GM18909 (cell line): ENCODE measurements at regions not wholly inside any gene's neighbourhood (a gene's known extent, or its start where the extent isn't known, plus 50 kb on each side); places are given as distances from the start of the nearest gene placed in this dataset.
"Not testable (repeated sequence)": the region's sequence is repeated elsewhere in the genome, so short reads cannot be mapped to it uniquely, and the experiment has no call there.

Experiments
- ATAC-seq: cut with Tn5 transposase; IDR thresholded peaks from one replicate; pipeline ENCODE4 v1.9.1; 2021; ENCODE audit warnings: mild to moderate bottlenecking; ENCODE audit not compliant: unreplicated experiment, poor library complexity

DNA sequence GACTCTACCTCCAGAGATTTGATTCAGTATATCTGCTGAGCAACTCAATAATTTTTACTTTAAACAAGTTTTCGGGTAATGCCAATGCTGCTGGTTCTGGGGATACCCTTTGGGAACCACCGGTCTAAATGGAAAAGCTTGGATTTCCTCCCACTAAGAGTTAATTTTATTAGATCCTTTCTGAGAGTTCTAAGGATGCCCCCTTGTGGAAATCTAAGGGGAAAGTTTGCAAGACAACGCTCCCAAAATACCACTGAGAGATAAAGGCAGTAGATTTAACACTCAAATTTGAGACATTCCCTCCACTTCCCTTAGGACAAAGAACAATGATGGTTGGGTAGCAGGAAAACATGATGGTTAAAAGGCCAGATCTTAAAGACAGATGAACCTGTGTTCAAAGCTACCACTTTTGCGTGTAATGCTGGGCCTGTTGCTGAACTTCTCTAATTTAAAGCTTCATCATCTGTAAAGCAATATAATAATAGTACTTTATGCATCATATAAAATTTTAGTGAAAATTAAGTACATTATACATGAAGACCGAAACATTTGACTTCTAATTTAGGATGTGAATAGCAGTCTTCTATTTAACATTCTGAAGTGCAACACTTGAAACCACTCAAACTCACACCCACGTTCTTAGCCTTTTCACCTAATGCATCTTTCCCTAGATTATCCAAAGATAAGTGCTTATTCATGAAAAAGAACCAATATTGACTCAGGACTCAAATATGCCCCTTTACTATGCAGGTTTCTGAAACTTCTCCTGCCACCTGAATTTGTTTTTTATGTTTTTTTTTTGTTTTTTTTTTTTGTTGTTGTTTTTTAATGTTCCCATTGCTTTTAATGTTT lies 110.1 kb upstream of the LUZP2 start:
- ATAC-seq, result no peak

DNA sequence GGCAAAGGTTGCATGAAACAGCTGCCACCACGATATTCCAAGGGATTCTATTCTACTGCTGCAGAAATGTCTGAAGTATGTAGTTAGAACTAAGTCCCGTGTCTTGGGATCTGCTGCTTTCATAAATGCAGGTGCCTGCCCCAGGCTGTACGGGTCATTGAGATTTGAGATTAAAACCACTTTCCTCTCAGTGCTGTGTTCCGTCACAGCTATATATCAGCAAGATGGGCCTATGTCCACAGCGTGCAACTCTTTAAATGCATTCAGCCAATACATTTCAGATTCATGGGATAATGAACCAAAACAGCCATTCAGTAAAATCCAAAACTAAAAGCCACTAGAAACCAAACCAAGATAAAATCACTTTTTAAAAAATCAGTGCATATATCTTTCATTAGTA lies 107.3 kb upstream of the LUZP2 start:
- no peak for ATAC-seq

DNA sequence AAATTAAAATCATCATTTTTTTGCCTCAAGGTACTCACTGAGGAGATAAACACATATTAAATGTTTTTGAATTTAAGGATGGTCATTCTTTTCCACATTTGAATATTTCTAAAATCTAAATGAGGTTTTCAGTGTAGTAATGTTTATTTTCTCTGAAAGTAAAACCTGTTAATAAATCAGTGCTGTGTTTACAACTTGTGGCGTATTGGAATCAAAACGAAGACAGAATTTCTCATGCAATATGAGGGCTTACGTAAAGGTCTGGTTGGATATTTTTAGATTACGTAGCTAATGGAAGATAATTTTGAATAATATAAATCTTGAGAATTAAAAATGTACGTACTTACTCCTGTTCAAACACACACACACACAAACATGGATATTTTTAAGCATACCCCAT lies 106.8 kb upstream of the LUZP2 start:
- no peak for ATAC-seq

DNA sequence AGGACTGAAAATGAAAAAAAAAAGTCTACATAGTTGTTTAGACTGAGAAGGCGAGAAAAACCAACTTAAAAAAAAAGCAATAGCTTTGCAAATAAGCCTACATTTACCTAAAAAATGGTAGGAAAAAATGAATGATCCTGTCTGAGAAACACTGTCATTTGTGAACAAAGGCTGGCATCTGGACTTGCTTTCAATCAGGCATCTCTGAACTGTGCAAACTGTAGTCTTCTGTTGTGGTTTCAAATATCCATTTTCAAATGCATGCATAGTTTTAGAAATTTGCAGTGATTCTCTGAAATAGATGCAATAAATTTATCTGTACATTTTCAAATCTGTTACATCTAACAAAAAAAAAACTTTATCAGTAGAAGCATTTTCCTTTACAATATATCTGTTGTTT lies 106.1 kb upstream of the LUZP2 start:
- no peak for ATAC-seq

DNA sequence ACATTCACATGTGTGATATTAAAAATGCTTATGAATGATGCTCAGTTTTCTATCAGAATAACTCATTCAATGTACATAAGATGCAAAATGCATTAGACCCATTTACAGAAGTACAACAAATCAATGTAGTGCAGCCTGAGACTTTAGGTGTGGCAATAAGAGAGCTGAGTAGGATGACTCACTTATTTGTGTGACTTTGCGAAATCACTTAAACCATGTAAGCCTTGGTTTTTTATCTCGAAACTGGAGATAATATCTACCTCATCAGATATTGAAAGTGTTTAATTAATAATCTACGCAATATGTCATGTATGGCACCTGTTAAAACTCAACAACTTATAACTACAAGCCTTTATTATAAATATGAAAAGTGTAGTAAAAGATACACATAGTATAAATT lies 105.7 kb upstream of the LUZP2 start:
- ATAC-seq, result no peak

DNA sequence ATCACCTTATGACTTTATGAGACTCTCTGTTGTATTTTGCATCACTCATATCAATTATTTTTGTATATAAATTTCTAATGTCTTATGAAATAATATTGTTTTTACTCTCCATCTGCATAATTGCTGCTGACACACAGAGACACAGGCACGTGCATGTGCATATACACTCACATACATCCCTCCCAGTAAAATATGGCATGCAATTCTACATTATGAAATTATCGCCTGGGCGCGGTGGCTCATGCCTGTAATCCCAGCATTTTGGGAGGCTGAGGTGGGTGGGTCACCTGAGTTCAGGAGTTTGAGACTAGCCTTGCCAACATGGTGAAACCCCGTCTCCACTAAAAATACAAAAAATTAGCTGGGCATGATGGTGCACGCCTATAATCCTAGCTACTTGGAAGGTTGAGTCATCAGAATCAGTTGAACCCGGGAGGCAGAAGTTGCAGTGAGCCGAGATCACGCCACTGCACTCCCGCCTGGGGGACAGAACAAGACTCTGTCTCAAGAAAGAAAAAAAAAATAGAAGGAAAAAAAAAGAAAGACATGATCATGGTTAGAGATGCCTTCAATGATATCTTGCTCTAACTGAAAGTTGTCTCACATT lies 96.7 kb upstream of the LUZP2 start:
- no peak for ATAC-seq

DNA sequence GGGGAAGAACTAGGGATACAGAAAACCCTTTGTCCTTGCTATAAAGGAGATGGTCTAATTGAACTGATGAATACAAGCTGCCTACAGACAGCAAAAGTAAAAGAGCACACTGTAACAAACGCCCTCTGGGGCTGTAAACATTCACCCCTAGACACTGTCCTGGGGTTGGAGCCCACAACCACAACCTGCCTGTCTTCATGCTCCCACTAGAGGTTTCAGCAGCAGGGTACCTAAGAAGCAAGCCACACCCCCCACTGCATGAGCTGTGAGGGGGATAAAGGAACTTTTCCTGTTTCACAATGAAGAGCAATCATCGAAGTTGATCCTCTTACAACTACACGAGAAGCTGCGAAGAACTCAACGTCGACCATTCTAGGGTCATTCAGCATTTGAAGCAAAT lies 90.5 kb upstream of the LUZP2 start:
- ATAC-seq, result no peak

DNA sequence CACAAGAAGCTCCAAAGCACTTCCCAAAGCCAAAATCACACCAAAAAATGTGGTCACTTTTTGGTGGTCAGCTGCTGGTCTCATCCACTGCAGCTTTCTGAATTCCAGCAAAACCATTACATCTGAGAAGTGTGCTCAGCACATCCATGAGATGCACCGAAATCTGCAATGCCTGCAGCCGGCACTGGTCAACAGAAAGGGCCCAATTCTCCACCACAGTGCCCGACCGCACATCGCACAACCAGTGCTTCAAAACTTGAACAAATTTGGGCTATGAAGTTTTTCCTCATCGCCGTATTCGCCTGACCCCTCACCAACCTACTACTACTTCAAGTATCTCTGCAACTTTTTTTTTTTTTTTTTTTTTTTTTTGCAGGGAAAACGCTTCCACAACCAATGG lies 89.9 kb upstream of the LUZP2 start:
- no peak for ATAC-seq

DNA sequence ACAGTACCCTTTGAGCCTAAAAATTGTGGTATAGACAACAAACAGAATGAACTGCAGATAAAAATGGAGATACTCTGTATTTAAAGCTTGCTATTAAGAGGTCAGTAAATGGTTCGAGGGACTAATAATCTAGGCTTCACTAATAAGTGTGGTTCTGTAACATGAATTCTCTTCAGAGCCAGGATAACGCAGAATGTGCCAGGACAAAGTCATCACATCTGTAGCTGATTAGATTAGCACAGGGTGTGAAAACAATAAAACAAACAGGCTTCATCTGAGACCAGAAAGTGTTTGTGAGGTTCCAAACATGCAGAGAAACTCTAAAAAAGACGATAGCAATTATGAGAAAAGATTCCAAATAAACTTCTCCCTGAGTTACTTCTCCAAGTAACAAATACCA lies 89.1 kb upstream of the LUZP2 start:
- ATAC-seq, result no peak

DNA sequence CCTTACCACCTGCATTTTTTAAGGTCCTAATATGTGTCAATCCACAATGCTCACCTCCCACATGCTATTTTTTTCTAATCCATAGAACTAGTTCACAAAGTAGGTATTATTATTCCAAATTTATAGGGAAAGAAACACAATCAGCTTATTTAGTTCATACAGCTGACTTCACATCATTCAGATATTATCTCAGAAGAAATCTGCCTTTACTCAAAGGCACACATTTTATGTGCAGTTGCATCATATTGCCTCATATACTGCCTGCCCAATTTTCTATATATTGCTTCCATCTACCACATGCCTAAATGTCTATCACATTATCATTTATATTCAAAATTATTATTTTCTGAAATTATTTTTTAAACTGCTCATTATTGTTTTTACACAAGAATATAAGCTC lies 88.7 kb upstream of the LUZP2 start:
- no peak for ATAC-seq

DNA sequence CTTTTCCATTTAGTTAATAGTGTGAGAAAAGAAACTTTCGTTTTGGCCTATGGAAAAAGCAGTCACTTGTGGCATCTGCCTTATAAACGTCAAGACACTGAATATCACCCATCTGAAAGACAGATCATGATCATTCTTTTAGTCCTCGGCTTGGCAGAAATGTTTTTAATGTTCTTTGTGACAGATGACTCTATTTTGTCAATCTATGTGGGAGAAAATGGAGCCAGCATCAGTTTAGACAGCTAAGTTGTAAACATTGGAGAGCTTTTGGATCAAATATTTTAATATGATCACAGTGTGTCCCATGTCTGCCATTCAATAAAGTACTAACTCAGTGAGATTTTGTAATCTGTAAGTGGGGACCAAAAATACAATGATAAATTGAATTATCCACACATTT lies 85.1 kb upstream of the LUZP2 start:
- ATAC-seq, result no peak

DNA sequence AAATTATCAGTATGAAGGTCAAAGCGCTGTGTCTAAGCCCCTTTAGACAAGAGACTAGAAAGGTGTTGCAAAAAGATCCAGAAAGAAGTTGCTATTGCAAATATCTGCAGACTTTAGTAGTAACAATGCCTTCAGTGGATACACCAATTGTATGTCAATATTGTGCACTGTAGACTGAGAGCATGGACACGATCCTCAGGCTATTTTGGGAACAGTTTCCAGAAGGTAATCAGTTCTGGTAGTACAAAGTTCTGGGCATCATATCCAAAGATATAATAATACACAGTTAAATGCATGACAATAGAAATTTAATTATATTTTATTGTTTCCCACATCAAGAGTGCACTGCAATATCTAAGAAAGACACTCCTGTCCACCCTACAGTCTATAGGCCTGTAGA lies 84.1 kb upstream of the LUZP2 start:
- no peak for ATAC-seq

DNA sequence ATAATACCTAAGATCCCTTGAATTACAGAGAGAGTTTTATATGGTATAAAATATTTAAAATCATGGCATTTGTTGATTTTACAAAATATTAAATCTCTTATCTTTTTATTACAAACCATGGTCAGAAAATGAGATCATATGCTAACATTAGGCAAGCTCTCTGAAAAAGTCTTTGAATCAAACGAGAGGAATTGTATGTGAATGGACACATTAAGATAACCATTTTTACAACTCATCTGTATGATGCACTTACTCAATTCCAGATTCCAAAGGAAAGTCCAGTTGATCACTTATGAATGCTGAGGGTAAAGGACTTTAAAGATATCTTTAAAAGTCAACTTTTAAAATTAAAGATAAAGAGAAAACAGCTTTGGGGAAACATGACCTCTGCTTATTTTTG lies 83.5 kb upstream of the LUZP2 start:
- ATAC-seq, result no peak

DNA sequence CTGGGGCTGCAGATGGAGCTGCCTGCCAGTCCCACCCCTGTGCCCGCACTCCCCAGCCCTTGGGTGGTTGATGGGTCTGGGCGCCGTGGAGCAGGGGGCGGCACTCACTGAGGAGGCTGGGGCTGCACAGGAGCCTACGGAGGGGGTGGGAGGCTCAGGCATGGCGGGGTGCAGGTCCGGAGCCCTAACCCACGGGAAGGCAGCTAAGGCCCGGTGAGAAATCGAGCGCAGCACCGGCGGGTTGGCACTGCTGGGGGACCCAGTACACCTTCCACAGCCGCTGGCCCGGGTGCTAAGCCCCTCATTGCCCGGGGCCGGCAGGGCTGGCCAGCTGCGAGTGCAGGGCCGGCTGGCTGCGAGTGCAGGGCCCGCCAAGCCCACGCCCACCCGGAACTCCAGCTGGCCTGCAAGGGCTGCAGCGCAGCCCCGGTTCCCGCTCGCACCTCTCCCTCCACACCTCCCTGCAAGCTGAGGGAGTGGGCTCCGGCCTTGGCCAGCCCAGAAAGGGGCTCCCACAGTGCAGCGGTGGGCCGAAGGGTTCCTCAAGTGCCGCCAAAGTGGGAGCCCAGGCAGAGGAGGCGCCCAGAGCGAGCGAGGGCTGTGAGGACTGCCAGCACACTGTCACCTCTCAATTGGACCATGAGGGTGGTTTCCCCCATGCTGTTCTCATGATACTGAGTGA lies 80.8 kb upstream of the LUZP2 start:
- ATAC-seq, result not testable (repeated sequence)

DNA sequence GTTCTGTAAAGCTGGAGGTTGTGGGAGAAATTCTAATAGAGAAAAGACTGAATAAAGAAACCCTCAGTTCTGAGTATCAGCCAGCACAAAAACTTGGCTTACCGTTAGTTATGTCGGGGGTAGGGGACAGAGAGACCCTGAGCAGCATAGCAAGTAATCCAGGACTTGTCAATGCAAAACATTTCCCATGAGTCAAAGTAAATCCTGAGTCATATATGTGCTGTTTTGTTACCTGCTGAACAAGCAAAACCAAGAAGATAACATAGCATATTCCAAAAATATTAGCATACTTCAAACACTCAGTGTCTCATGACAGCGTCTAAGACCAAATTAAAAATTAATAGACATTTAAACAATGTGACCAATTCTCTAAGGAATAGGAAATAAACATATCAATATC lies 75.1 kb upstream of the LUZP2 start:
- no peak for ATAC-seq

DNA sequence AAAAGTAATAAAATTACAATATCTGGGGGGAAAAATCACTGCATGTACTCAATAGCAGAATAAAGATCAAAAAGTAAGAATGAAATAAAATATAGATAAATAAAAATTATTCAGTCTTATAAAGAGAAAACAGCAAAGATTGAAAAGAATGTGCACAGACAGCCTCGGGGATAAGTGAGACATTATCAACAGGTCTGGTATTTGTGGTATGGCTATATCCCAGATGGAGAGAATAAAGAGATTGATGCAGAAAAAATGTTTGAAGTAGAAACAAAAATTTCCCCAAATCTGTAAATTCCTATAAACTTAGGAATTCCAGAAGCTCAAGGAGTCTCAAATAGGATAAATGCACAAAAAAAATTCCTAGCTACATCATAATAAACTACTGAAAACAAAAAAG lies 74.5 kb upstream of the LUZP2 start:
- no peak for ATAC-seq

DNA sequence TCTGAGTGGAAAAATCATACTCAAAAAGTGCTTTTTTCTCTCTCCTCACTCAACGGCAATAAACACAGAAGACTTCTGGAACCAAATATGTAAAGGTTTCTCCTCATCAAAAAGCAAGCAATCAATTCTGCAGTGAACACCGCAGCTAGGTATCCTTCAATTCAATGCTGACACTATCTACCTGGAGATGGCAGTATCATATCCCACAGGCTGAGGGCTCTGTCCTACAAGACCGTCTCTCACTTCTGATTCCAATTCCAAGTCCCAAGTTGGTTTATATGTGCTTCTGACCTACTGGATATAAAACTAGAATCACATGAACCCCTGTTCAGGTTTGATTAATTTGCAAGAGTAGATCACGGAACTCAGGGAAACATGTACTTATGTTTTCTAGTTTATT lies 59.7 kb upstream of the LUZP2 start:
- no peak for ATAC-seq
